IMR-90 (cell line): ENCODE measurements at regions not wholly inside any gene's neighbourhood (a gene's known extent, or its start where the extent isn't known, plus 50 kb on each side); places are given as distances from the start of the nearest gene placed in this dataset.

Source experiments
- ATAC-seq: fragments of 200-7000 bp; cut with Tn5 transposase; 2 replicates; pipeline ENCODE4 v1.9.1; 2020; ENCODE audit warnings: low read depth, mild to moderate bottlenecking, moderate library complexity
- BruUV-seq: library from RNA; stranded (reverse); fragments of 400-500 nt; replicated peaks from 2 replicates; lab custom pipeline; 2021; lab: Mats Ljungman, UMichigan
- CTCF ChIA-PET: fragments of 300-600 bp; formaldehyde crosslinking; extraction: SDS; loops from one replicate; lab custom pipeline; 2021; ENCODE audit warnings: antibody characterized with exemption; lab: Yijun Ruan, JAX
- POLR2A ChIA-PET: fragments of 300-600 bp; sonication (Branson Sonifier 250); formaldehyde crosslinking; loops from one replicate; lab custom pipeline; 2022; ENCODE audit warnings: antibody characterized with exemption; ENCODE audit not compliant: unreplicated experiment; lab: Charles Lee
- DNase-seq: peaks from one replicate; pipeline ENCODE4 v3.0.0; 2013
- H2AFZ ChIP-seq: replicated peaks from 2 replicates; pipeline ENCODE3; 2013; ENCODE audit warnings: low read length, mild to moderate bottlenecking; ENCODE audit not compliant: poor library complexity
- H2AK5ac ChIP-seq: 2 replicates; pipeline ENCODE4 v1.6.1; 2013; ENCODE audit warnings: low read depth, low read length, inconsistent platforms
- H2AK9ac ChIP-seq: replicated peaks from 2 replicates; pipeline ENCODE3; 2013; ENCODE audit warnings: mild to moderate bottlenecking, low read depth, low read length, moderate library complexity; ENCODE audit not compliant: poor library complexity
- H2BK120ac ChIP-seq: 2 replicates; pipeline ENCODE4 v1.6.1; 2013; ENCODE audit warnings: low read depth, low read length, inconsistent platforms
- H2BK15ac ChIP-seq: 3 replicates; pipeline ENCODE4 v1.6.1; 2013; ENCODE audit warnings: low read depth, low read length, inconsistent platforms
- H2BK20ac ChIP-seq: 2 replicates; pipeline ENCODE4 v1.6.1; 2013; ENCODE audit warnings: low read depth, mild to moderate bottlenecking, inconsistent platforms, low read length, moderate library complexity
- H2BK5ac ChIP-seq: 2 replicates; pipeline ENCODE4 v1.6.1; 2013; ENCODE audit warnings: mild to moderate bottlenecking, low read depth, low read length, inconsistent platforms; ENCODE audit not compliant: poor library complexity, severe bottlenecking
- H3K14ac ChIP-seq: replicated peaks from 2 replicates; pipeline ENCODE4 v1.6.1; 2013; ENCODE audit warnings: low read depth, low read length, inconsistent platforms
- H3K18ac ChIP-seq: 2 replicates; pipeline ENCODE4 v1.6.1; 2013; ENCODE audit warnings: low read depth, low read length, control low read depth
- H3K23ac ChIP-seq: 2 replicates; pipeline ENCODE4 v1.6.1; 2013; ENCODE audit warnings: low read depth, low read length, inconsistent platforms
- H3K27ac ChIP-seq: 2 replicates; pipeline ENCODE4 v1.5.1; 2013; ENCODE audit warnings: mild to moderate bottlenecking, control low read depth, low read length; ENCODE audit not compliant: insufficient read depth
- H3K27me3 ChIP-seq: 2 replicates; pipeline ENCODE4 v1.6.1; 2013; ENCODE audit warnings: low read length; ENCODE audit not compliant: control insufficient read depth, insufficient read depth
- H3K36me3 ChIP-seq: 2 replicates; pipeline ENCODE4 v1.6.1; 2013; ENCODE audit warnings: low read length, mixed read lengths; ENCODE audit not compliant: control insufficient read depth, insufficient read depth
- H3K4ac ChIP-seq: 2 replicates; pipeline ENCODE4 v1.6.1; 2013; ENCODE audit warnings: low read depth, low read length, inconsistent platforms
- H3K4me1 ChIP-seq: 2 replicates; pipeline ENCODE4 v1.6.1; 2013; ENCODE audit warnings: low read length, mixed read lengths; ENCODE audit not compliant: control insufficient read depth, insufficient read depth
- H3K4me2 ChIP-seq: 2 replicates; pipeline ENCODE4 v1.6.1; 2013; ENCODE audit warnings: low read depth, mild to moderate bottlenecking, control low read depth, low read length, moderate library complexity
- H3K4me3 ChIP-seq: 2 replicates; pipeline ENCODE4 v1.5.1; 2013; ENCODE audit warnings: low read depth, mild to moderate bottlenecking, control low read depth, low read length, moderate library complexity; ENCODE audit not compliant: insufficient read depth
- H3K56ac ChIP-seq: 2 replicates; pipeline ENCODE4 v1.6.1; 2013; ENCODE audit warnings: low read length, inconsistent platforms; ENCODE audit not compliant: insufficient read depth; ENCODE audit errors: extremely low read depth
- H3K79me1 ChIP-seq, 2 experiments: 2 replicates each; pipeline ENCODE4 v1.6.1; 2013; ENCODE audit warnings: low read length in 2 of 2, inconsistent platforms in 1 of 2, low read depth in 1 of 2
- H3K9ac ChIP-seq: 2 replicates; pipeline ENCODE4 v1.6.1; 2013; ENCODE audit warnings: low read depth, low read length, control low read depth
- H3K9me1 ChIP-seq: 2 replicates; pipeline ENCODE4 v1.6.1; 2013; ENCODE audit warnings: low read length, inconsistent platforms; ENCODE audit not compliant: insufficient read depth
- H3K9me3 ChIP-seq: 2 replicates; pipeline ENCODE4 v1.6.1; 2013; ENCODE audit warnings: low read length; ENCODE audit not compliant: control insufficient read depth, insufficient read depth
- H4K20me1 ChIP-seq: 2 replicates; pipeline ENCODE4 v1.6.1; 2013; ENCODE audit warnings: low read length, inconsistent platforms; ENCODE audit not compliant: insufficient read depth
- H4K5ac ChIP-seq: 2 replicates; pipeline ENCODE4 v1.6.1; 2013; ENCODE audit warnings: mild to moderate bottlenecking, low read depth, low read length, control low read depth
- H4K8ac ChIP-seq, 2 experiments: 2 replicates each; pipeline ENCODE4 v1.6.1; 2013; ENCODE audit warnings: low read depth in 2 of 2, low read length in 2 of 2, control low read depth in 1 of 2, inconsistent platforms in 1 of 2
- H4K91ac ChIP-seq: 2 replicates; pipeline ENCODE4 v1.6.1; 2013; ENCODE audit warnings: low read depth, low read length, inconsistent platforms; ENCODE audit not compliant: insufficient read depth
- BHLHE40 ChIP-seq: fragments of 150-350 bp; IDR thresholded peaks from 2 replicates; pipeline ENCODE4 v1.6.1; 2016; ENCODE audit warnings: mild to moderate bottlenecking, low read depth, low read length
- CEBPB ChIP-seq: IDR thresholded peaks from 2 replicates; pipeline ENCODE4 v1.6.1; 2012; ENCODE audit warnings: low read depth, low read length, improper control_type of control experiment
- MAFK ChIP-seq: IDR thresholded peaks from 2 replicates; pipeline ENCODE4 v1.6.1; 2012; ENCODE audit warnings: low read depth, low read length, improper control_type of control experiment
- MAZ ChIP-seq: IDR thresholded peaks from 2 replicates; pipeline ENCODE4 v1.6.1; 2012; ENCODE audit warnings: low read depth, mild to moderate bottlenecking, low read length, improper control_type of control experiment, moderate library complexity, borderline replicate concordance
- MXI1 ChIP-seq: IDR thresholded peaks from 2 replicates; pipeline ENCODE4 v1.6.1; 2012; ENCODE audit warnings: low read depth, mild to moderate bottlenecking, low read length, moderate library complexity, borderline replicate concordance
- NFE2L2 ChIP-seq: fragments of 150-350 bp; IDR thresholded peaks from 2 replicates; pipeline ENCODE4 v1.6.1; 2016; ENCODE audit warnings: low read depth, mild to moderate bottlenecking, low read length
- POLR2A ChIP-seq: IDR thresholded peaks from 2 replicates; pipeline ENCODE4 v1.6.1; 2012; ENCODE audit warnings: mild to moderate bottlenecking, low read depth, low read length
- RAD21 ChIP-seq: IDR thresholded peaks from 2 replicates; pipeline ENCODE4 v1.6.1; 2012; ENCODE audit warnings: low read length, improper control_type of control experiment
- RCOR1 ChIP-seq: IDR thresholded peaks from 2 replicates; pipeline ENCODE4 v1.6.1; 2012; ENCODE audit warnings: mild to moderate bottlenecking, low read length, improper control_type of control experiment; ENCODE audit not compliant: insufficient replicate concordance
- RFX5 ChIP-seq: IDR thresholded peaks from 2 replicates; pipeline ENCODE4 v1.8.0; 2012; ENCODE audit warnings: low read depth, mild to moderate bottlenecking, low read length, moderate library complexity
- SMC3 ChIP-seq: fragments of 150-350 bp; IDR thresholded peaks from 2 replicates; pipeline ENCODE4 v1.6.1; 2016; ENCODE audit warnings: low read depth, mild to moderate bottlenecking, antibody characterized with exemption, low read length, moderate library complexity
- WGBS, 2 experiments: methylation state at CpG; one replicate each; pipeline versions ENCODE4 v1.1.5 to v1.1.7; 2013; ENCODE audit warnings: missing lambda C conversion rate in 2 of 2; ENCODE audit not compliant: insufficient read length in 1 of 2; ENCODE audit errors: extremely low coverage in 2 of 2; 5-methylcytosine and 5-hydroxymethylcytosine counted together
- dilution Hi-C: fragments of 300-500 bp; cut with HindIII; formaldehyde crosslinking; loops from one replicate; pipeline ENCODE4 v1.14.3; 2018; ENCODE audit warnings: low sequenced_read_pairs; ENCODE audit not compliant: unreplicated experiment
- in situ Hi-C: fragments of 300-500 bp; cut with MboI; formaldehyde crosslinking; loops from 3 replicates; pipeline ENCODE4 v1.14.3; 2019; ENCODE audit warnings: low sequenced_read_pairs, inconsistent platforms, mixed read lengths
- intact Hi-C: fragments of 100-400 bp; cut with micrococcal nuclease; formaldehyde crosslinking; loops from 2 replicates; pipeline ENCODE4 v1.10.0; 2022
- TF ChIP-seq, protein P1 (sequence below): fragments of 150-350 bp; IDR thresholded peaks from 2 replicates; pipeline ENCODE4 v1.6.1; 2017; ENCODE audit warnings: mild to moderate bottlenecking, antibody characterized with exemption, low read length, low read depth
- TF ChIP-seq, protein P2 (sequence below): fragments of 150-350 bp; IDR thresholded peaks from 2 replicates; pipeline ENCODE4 v1.6.1; 2016; ENCODE audit warnings: low read depth, mild to moderate bottlenecking, low read length, moderate library complexity, borderline replicate concordance
- TF ChIP-seq, protein P3 (sequence below): conservative IDR thresholded peaks from 2 replicates; pipeline ENCODE4 v1.5.1; 2012; ENCODE audit warnings: mild to moderate bottlenecking, low read depth, low read length, improper control_type of control experiment

DNA sequence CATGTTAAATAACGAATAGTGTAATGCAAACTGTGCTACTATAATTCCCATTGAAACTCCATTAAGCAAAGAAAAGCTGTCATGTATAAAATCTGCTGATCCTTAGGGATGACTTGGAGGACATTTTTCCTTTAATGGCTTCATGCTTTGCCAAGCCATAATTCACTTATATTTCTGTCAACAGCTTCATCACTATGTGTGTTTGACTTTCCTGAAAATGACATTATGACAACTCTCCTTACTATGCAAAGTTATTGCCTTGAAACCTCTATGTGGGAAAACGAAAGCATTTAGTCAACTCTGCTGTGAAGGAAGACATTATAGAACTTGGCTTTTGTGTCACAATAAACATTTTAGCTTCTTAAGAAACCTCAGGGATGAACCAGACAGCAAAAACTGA lies 210.5 kb downstream of the GRXCR1 start:
- DNase-seq = no peak
- no peak overlapping the region for H3K4me3 ChIP-seq
- no peak overlapping the region for H2BK120ac ChIP-seq
- H3K56ac ChIP-seq = no peak overlapping the region
- ChIA-PET CTCF (no interaction called here), POLR2A (no interaction called here)
- no peak for ATAC-seq
- in situ Hi-C loops (no loop called here), intact Hi-C loops (no loop called here), dilution Hi-C loops (no loop called here)
- no peak overlapping the region for H3K14ac ChIP-seq
- no peak overlapping the region for H4K91ac ChIP-seq
- no peak overlapping the region for H4K8ac ChIP-seq
- no peak for TF ChIP-seq POLR2A
- no peak for TF ChIP-seq RCOR1
- TF ChIP-seq BHLHE40 = no peak
- TF ChIP-seq MXI1 = no peak
- TF ChIP-seq SMC3 = no peak
- TF ChIP-seq, protein P1, sequence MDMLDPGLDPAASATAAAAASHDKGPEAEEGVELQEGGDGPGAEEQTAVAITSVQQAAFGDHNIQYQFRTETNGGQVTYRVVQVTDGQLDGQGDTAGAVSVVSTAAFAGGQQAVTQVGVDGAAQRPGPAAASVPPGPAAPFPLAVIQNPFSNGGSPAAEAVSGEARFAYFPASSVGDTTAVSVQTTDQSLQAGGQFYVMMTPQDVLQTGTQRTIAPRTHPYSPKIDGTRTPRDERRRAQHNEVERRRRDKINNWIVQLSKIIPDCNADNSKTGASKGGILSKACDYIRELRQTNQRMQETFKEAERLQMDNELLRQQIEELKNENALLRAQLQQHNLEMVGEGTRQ = no peak
- no peak for TF ChIP-seq RFX5
- TF ChIP-seq, protein P2, sequence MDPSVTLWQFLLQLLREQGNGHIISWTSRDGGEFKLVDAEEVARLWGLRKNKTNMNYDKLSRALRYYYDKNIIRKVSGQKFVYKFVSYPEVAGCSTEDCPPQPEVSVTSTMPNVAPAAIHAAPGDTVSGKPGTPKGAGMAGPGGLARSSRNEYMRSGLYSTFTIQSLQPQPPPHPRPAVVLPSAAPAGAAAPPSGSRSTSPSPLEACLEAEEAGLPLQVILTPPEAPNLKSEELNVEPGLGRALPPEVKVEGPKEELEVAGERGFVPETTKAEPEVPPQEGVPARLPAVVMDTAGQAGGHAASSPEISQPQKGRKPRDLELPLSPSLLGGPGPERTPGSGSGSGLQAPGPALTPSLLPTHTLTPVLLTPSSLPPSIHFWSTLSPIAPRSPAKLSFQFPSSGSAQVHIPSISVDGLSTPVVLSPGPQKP = no peak
- TF ChIP-seq NFE2L2 = no peak
- TF ChIP-seq, protein P3, sequence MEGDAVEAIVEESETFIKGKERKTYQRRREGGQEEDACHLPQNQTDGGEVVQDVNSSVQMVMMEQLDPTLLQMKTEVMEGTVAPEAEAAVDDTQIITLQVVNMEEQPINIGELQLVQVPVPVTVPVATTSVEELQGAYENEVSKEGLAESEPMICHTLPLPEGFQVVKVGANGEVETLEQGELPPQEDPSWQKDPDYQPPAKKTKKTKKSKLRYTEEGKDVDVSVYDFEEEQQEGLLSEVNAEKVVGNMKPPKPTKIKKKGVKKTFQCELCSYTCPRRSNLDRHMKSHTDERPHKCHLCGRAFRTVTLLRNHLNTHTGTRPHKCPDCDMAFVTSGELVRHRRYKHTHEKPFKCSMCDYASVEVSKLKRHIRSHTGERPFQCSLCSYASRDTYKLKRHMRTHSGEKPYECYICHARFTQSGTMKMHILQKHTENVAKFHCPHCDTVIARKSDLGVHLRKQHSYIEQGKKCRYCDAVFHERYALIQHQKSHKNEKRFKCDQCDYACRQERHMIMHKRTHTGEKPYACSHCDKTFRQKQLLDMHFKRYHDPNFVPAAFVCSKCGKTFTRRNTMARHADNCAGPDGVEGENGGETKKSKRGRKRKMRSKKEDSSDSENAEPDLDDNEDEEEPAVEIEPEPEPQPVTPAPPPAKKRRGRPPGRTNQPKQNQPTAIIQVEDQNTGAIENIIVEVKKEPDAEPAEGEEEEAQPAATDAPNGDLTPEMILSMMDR = no peak
- no peak for TF ChIP-seq RAD21
- no peak for TF ChIP-seq MAZ
- no peak for TF ChIP-seq CEBPB
- no peak for TF ChIP-seq MAFK
- H3K79me1 ChIP-seq = no peaks in the 10 kb centered on the region
- no peaks in the 10 kb centered on the region for H3K27me3 ChIP-seq
- H3K23ac ChIP-seq = no peak overlapping the region
- H3K4me2 ChIP-seq = no peak overlapping the region
- no peak overlapping the region for H3K9ac ChIP-seq
- H3K9me1 ChIP-seq = no peaks in the 10 kb centered on the region
- H3K4ac ChIP-seq = no peak overlapping the region
- no peaks in the 10 kb centered on the region; the same call in 1 of the 2 replicates for H3K9me3 ChIP-seq
- no peak overlapping the region for H2AK5ac ChIP-seq
- no peak overlapping the region for H2AFZ ChIP-seq
- no peak overlapping the region for H2BK15ac ChIP-seq
- no peak overlapping the region for H3K18ac ChIP-seq
- no peaks in the 10 kb centered on the region for H3K4me1 ChIP-seq
- no peak overlapping the region for H2AK9ac ChIP-seq
- H4K5ac ChIP-seq = no peak overlapping the region
- no peak overlapping the region for H2BK20ac ChIP-seq
- H3K36me3 ChIP-seq = no peaks in the 10 kb centered on the region
- no peak overlapping the region for H2BK5ac ChIP-seq
- no CpG with 5 or more reads among the region's 2 CpGs for WGBS, 2 experiments
- no peaks in the 10 kb centered on the region for H4K20me1 ChIP-seq
- BruUV-seq = no TSS peak
- H3K27ac ChIP-seq = no peak overlapping the region
